ENCODE measurements at regions not wholly inside any gene's neighbourhood (a gene's known extent, or its start where the extent isn't known, plus 50 kb on each side); places are given as distances from the start of the nearest gene placed in this dataset.
A peak's percentile ranks its signal among the peaks of the same experiment; 100 is the strongest.

GRCh38 chr1:111045033-111045722, 81.5 kb upstream of the LRIF1 start:
- Mint-ChIP-seq H3K27me3 (peaks cover 0 to 63% (median 26%) of the 10 kb centered on the region in 5 donors), H3K27ac (no peak overlapping the region), H3K36me3 (peaks cover 0 to 2% (median 0%) of the 10 kb centered on the region in 5 donors), H3K4me1 (peaks cover 0 to 2% (median 0%) of the 10 kb centered on the region in 7 donors), H3K9me3 (peaks cover 0 to 24% (median 10%) of the 10 kb centered on the region in 11 donors), H3K4me3 (no peak overlapping the region)
- ATAC-seq, result no peak
- CTCF ChIA-PET, result interaction anchor here (1.4 kb wide), 1 partner anchor 15 kb away, joined by 3 read pairs; no protein-coding TSS in a partner anchor
- Histone ChIP-seq H3K27ac (ENCODE audit: low read depth, low read length) (no peak overlapping the region), H3K4me1 (ENCODE audit: control insufficient read depth in 2 of 2, insufficient read depth in 2 of 2, low read length in 2 of 2) (no peaks in the 10 kb centered on the region), H3K36me3 (ENCODE audit: control insufficient read depth in 2 of 3, insufficient read depth in 3 of 3, low read length in 3 of 3) (no peaks in the 10 kb centered on the region), H3K4me3 (ENCODE audit: low read length) (no peak overlapping the region), H3K9me3 (ENCODE audit: control insufficient read depth in 2 of 3, low read length in 3 of 3) (no peaks in the 10 kb centered on the region), H3K27me3 (ENCODE audit: control insufficient read depth in 2 of 2, insufficient read depth in 2 of 2, low read length in 2 of 2) (no peaks in the 10 kb centered on the region)
- POLR2A ChIA-PET, result interaction anchor here (0.7 kb wide), 1 partner anchor 28 kb away, joined by 9 read pairs; no protein-coding TSS in a partner anchor
- intact Hi-C loops (cut with micrococcal nuclease), result no loop called here
- no peak for DNase-seq

DNA sequence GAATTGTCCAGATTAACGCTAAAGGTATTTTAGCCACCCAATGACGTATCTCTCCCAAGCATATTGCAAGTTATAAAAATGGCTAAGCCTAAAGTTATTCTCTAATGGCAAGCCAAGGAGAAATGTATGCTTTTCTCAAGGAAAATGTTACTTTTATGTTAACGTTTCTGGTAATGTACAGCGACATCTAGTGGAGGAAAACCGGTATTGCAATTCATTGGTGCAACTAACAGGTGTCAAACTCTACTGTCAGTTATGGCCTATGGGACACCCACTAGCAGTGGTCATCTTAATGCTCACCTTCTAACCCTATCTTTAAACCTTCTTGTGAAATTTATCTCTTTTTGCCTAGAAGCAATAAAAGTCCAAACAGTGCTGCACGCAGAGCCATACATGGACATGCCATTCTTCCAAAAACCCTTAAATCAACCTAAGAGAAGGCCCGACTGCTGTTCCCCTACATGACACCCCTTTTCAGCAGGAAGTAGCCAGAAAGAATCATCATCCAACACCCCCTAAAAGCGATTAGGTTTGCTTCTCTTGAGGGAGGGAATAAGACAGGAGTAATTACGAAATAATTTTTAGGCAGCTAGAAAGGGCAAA, 68.7 kb upstream of the LRIF1 start:
- Mint-ChIP-seq H3K4me3 (no peak overlapping the region), H3K9me3 (peaks cover 0 to 22% (median 5%) of the 10 kb centered on the region in 11 donors), H3K4me1 (peaks cover 0 to 5% (median 0%) of the 10 kb centered on the region in 7 donors), H3K27me3 (peaks cover 0 to 33% (median 30%) of the 10 kb centered on the region in 5 donors), H3K27ac (no peak overlapping the region), H3K36me3 (peaks cover 0 to 10% (median 4%) of the 10 kb centered on the region in 5 donors)
- intact Hi-C loops (cut with micrococcal nuclease), result loop anchor here (1.0 to 10.0 kb wide), 5 partner anchors 162 to 735 kb away; no protein-coding TSS in a partner anchor
- Histone ChIP-seq H3K4me3 (ENCODE audit: low read length) (no peak overlapping the region), H3K9me3 (ENCODE audit: control insufficient read depth in 2 of 3, low read length in 3 of 3) (no peaks in the 10 kb centered on the region), H3K27ac (ENCODE audit: low read depth, low read length) (no peak overlapping the region), H3K36me3 (ENCODE audit: control insufficient read depth in 2 of 3, insufficient read depth in 3 of 3, low read length in 3 of 3) (no peaks in the 10 kb centered on the region), H3K27me3 (ENCODE audit: control insufficient read depth in 2 of 2, insufficient read depth in 2 of 2, low read length in 2 of 2) (no peaks in the 10 kb centered on the region), H3K4me1 (ENCODE audit: control insufficient read depth in 2 of 2, insufficient read depth in 2 of 2, low read length in 2 of 2) (no peaks in the 10 kb centered on the region)
- DNase-seq, result peak in 7 of 9 donors; percentile 26 to 64 (median 42)
- POLR2A ChIA-PET, result no interaction called here
- peak; percentile 44 for ATAC-seq
- CTCF ChIA-PET, result interaction anchor here (0.6 to 1.2 kb wide), 4 partner anchors 9 to 1010 kb away, joined by 3 to 4 read pairs (median 4); no protein-coding TSS in a partner anchor

DNA sequence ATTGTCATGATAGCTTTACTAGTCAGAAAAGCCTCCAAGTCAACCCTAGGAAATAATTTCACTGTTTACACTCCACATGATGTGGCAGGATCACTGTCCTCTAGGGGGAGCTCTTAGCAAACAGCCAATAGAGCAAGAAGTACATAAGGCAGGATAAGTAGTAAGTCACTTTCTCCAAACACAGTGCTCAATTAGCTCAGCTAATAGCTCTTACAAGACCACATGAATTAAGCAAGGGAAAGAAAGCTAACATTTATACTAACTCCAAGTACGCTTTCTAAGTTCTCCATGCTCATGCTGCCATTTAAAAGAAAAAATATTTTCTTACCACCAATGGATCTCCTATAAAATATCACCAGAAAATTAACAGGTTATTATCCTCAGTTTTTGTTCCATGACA, 66.9 kb upstream of the LRIF1 start:
- ATAC-seq, result peak; percentile 66
- H3K4me3 Mint-ChIP-seq, result no peak overlapping the region
- peaks cover 0 to 28% (median 13%) of the 10 kb centered on the region in 5 donors for H3K27me3 Mint-ChIP-seq
- POLR2A ChIA-PET, result interaction anchor here (0.6 to 1.0 kb wide), 4 partner anchors 110 to 428 kb away, joined by 3 to 4 read pairs (median 3); partner anchors contain the start of genes CEPT1 and DRAM2
- no peaks in the 10 kb centered on the region for H3K27me3 ChIP-seq (ENCODE audit: control insufficient read depth in 2 of 2, insufficient read depth in 2 of 2, low read length in 2 of 2)
- H3K27ac ChIP-seq (ENCODE audit: low read depth, low read length), result no peak overlapping the region
- peaks cover 0 to 5% (median 0%) of the 10 kb centered on the region in 7 donors for H3K4me1 Mint-ChIP-seq
- no peak overlapping the region for H3K4me3 ChIP-seq (ENCODE audit: low read length)
- CTCF ChIA-PET, result interaction anchor here (0.6 to 2.7 kb wide), 38 partner anchors 11 to 738 kb away, joined by 3 to 19 read pairs (median 4); partner anchors contain the start of gene DENND2D
- no peaks in the 10 kb centered on the region for H3K36me3 ChIP-seq (ENCODE audit: control insufficient read depth in 2 of 3, insufficient read depth in 3 of 3, low read length in 3 of 3)
- intact Hi-C loops (cut with micrococcal nuclease), result loop anchor here (1.0 to 10.0 kb wide), 10 partner anchors 164 to 739 kb away; no protein-coding TSS in a partner anchor
- H3K27ac Mint-ChIP-seq, result peak overlapping the region in 2 of 9 donors; percentile 3 to 22
- H3K9me3 ChIP-seq (ENCODE audit: control insufficient read depth in 2 of 3, low read length in 3 of 3), result no peaks in the 10 kb centered on the region
- H3K9me3 Mint-ChIP-seq, result peaks cover 0 to 4% (median 0%) of the 10 kb centered on the region in 11 donors
- no peaks in the 10 kb centered on the region for H3K4me1 ChIP-seq (ENCODE audit: control insufficient read depth in 2 of 2, insufficient read depth in 2 of 2, low read length in 2 of 2)
- no peaks in the 10 kb centered on the region for H3K36me3 Mint-ChIP-seq
- DNase-seq, result peak in 8 of 9 donors; percentile 20 to 69 (median 56)

GRCh38 chr1:111025109-111025508, 61.4 kb upstream of the LRIF1 start:
- ChIA-PET CTCF (interaction anchor here (0.7 to 1.5 kb wide), 2 partner anchors 8 to 375 kb away, joined by 3 read pairs; no protein-coding TSS in a partner anchor), POLR2A (no interaction called here)
- Histone ChIP-seq H3K9me3 (ENCODE audit: control insufficient read depth in 2 of 3, low read length in 3 of 3) (no peaks in the 10 kb centered on the region), H3K4me3 (ENCODE audit: low read length) (no peak overlapping the region), H3K4me1 (ENCODE audit: control insufficient read depth in 2 of 2, insufficient read depth in 2 of 2, low read length in 2 of 2) (no peaks in the 10 kb centered on the region), H3K27me3 (ENCODE audit: control insufficient read depth in 2 of 2, insufficient read depth in 2 of 2, low read length in 2 of 2) (no peaks in the 10 kb centered on the region), H3K36me3 (ENCODE audit: control insufficient read depth in 2 of 3, insufficient read depth in 3 of 3, low read length in 3 of 3) (no peaks in the 10 kb centered on the region), H3K27ac (ENCODE audit: low read depth, low read length) (no peak overlapping the region)
- peaks cover 0 to 58% (median 14%) of the 10 kb centered on the region in 5 donors for H3K27me3 Mint-ChIP-seq
- no peak overlapping the region for H3K4me3 Mint-ChIP-seq
- no peak for DNase-seq
- H3K9me3 Mint-ChIP-seq, result peaks cover 0 to 5% (median 2%) of the 10 kb centered on the region in 11 donors
- H3K4me1 Mint-ChIP-seq, result no peaks in the 10 kb centered on the region
- H3K36me3 Mint-ChIP-seq, result no peaks in the 10 kb centered on the region
- intact Hi-C loops (cut with micrococcal nuclease), result no loop called here
- ATAC-seq, result no peak
- no peak overlapping the region for H3K27ac Mint-ChIP-seq

- DNase-seq, result no peak
- Histone ChIP-seq H3K36me3 (ENCODE audit: control insufficient read depth in 2 of 3, insufficient read depth in 3 of 3, low read length in 3 of 3) (no peaks in the 10 kb centered on the region), H3K9me3 (ENCODE audit: control insufficient read depth in 2 of 3, low read length in 3 of 3) (no peaks in the 10 kb centered on the region), H3K4me1 (ENCODE audit: control insufficient read depth in 2 of 2, insufficient read depth in 2 of 2, low read length in 2 of 2) (no peaks in the 10 kb centered on the region), H3K27ac (ENCODE audit: low read depth, low read length) (no peak overlapping the region), H3K27me3 (ENCODE audit: control insufficient read depth in 2 of 2, insufficient read depth in 2 of 2, low read length in 2 of 2) (no peaks in the 10 kb centered on the region), H3K4me3 (ENCODE audit: low read length) (no peak overlapping the region)
- Mint-ChIP-seq H3K4me3 (no peak overlapping the region), H3K36me3 (peaks cover 0 to 6% (median 4%) of the 10 kb centered on the region in 5 donors), H3K27ac (no peak overlapping the region), H3K9me3 (peaks cover 3 to 35% (median 14%) of the 10 kb centered on the region in 11 donors), H3K27me3 (peaks cover 14 to 50% (median 38%) of the 10 kb centered on the region in 5 donors), H3K4me1 (no peaks in the 10 kb centered on the region)
- POLR2A ChIA-PET, result no interaction called here
- no peak for ATAC-seq
- CTCF ChIA-PET, result no interaction called here
- intact Hi-C loops (cut with micrococcal nuclease), result no loop called here
Observed at GRCh38 chr1:111015222-111015621, 51.5 kb upstream of the LRIF1 start.
